ENCODE measurements at regions not wholly inside any gene's neighbourhood (a gene's known extent, or its start where the extent isn't known, plus 50 kb on each side); places are given as distances from the start of the nearest gene placed in this dataset.

GRCh38 chr1:81432059-81432458 lies 368.7 kb upstream of the ADGRL2 start:
- TF ChIP-seq ZNF274 (IDR thresholded peaks at IDR 0.05; ENCODE audit: low read depth, low read length): no peak
- TF ChIP-seq YY1 (IDR thresholded peaks at IDR 0.05; ENCODE audit: insufficient read depth, insufficient read length): no peak
- no peak for TF ChIP-seq SUZ12 (IDR thresholded peaks at IDR 0.05; ENCODE audit: extremely low read depth, insufficient read depth, insufficient read length)
